HFFc6 (cell line): ENCODE measurements at regions not wholly inside any gene's neighbourhood (a gene's known extent, or its start where the extent isn't known, plus 50 kb on each side); places are given as distances from the start of the nearest gene placed in this dataset.

Source experiments
- DNase-seq: peaks from one replicate; pipeline ENCODE4 v3.0.0-alpha.2; 2018
- H3K27ac Mint-ChIP-seq: 2 replicates; pipeline ENCODE4 v1.8.0; 2020; ENCODE audit warnings: mild to moderate bottlenecking, mixed read lengths
- H3K27me3 Mint-ChIP-seq: 2 replicates; pipeline ENCODE4 v1.8.0; 2021; ENCODE audit warnings: mild to moderate bottlenecking, moderate library complexity, mixed read lengths; ENCODE audit not compliant: insufficient read depth
- H3K36me3 Mint-ChIP-seq: 2 replicates; pipeline ENCODE4 v1.8.0; 2021; ENCODE audit warnings: low read depth, mixed read lengths
- H3K4me1 Mint-ChIP-seq: 2 replicates; pipeline ENCODE4 v1.8.0; 2020; ENCODE audit warnings: low read depth, mixed read lengths
- H3K4me3 Mint-ChIP-seq: 2 replicates; pipeline ENCODE4 v1.8.0; 2020; ENCODE audit warnings: mild to moderate bottlenecking, moderate library complexity, mixed read lengths
- H3K9me3 Mint-ChIP-seq: 2 replicates; pipeline ENCODE4 v1.8.0; 2020; ENCODE audit warnings: mild to moderate bottlenecking, mixed read lengths
- TF ChIP-seq, protein P1 (sequence below): fragments of 200-600 bp; sonication (generic); IDR thresholded peaks from 2 replicates; pipeline ENCODE4 v1.5.0; 2021; ENCODE audit warnings: antibody characterized with exemption, mild to moderate bottlenecking

DNA sequence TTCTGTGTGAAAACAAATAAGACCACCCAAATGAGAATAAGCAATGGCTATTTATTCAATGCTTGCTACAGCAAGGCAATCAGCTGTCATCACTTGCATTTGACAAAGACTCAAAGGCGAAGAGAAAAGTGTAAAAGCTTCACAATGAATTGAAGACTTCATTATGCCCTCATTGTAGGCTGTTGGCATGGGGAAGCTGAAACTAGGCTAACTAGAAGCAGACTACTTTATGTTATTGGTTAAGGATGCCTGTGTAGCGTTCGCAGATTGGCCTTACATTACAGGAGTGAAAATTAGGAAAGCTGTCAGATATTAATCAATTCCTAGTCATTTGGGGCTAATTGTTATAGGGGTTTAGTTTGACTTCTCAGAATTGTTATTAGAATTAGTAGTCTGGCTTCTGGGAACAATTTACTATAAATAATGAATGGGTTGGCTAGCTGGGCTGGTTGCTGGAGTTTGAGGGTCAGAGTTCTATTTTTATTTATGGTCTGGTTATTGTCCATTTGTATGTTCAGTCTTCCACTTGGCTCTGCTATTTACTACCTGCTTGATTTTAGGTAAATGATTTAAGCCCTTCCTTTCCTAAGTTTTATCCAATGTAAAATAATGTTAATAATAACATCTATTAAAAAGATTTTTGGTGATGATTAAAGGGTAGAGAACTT lies 437.2 kb upstream of the SYT4 start:
- TF ChIP-seq, protein P1, sequence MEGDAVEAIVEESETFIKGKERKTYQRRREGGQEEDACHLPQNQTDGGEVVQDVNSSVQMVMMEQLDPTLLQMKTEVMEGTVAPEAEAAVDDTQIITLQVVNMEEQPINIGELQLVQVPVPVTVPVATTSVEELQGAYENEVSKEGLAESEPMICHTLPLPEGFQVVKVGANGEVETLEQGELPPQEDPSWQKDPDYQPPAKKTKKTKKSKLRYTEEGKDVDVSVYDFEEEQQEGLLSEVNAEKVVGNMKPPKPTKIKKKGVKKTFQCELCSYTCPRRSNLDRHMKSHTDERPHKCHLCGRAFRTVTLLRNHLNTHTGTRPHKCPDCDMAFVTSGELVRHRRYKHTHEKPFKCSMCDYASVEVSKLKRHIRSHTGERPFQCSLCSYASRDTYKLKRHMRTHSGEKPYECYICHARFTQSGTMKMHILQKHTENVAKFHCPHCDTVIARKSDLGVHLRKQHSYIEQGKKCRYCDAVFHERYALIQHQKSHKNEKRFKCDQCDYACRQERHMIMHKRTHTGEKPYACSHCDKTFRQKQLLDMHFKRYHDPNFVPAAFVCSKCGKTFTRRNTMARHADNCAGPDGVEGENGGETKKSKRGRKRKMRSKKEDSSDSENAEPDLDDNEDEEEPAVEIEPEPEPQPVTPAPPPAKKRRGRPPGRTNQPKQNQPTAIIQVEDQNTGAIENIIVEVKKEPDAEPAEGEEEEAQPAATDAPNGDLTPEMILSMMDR = no peak
- Mint-ChIP-seq H3K4me3 (no peak overlapping the region), H3K9me3 (peaks cover 3% of the 10 kb centered on the region; the same call in 1 of the 2 replicates), H3K27ac (no peak overlapping the region), H3K4me1 (no peaks in the 10 kb centered on the region), H3K36me3 (no peaks in the 10 kb centered on the region), H3K27me3 (no peaks in the 10 kb centered on the region)
- no peak for DNase-seq

DNA sequence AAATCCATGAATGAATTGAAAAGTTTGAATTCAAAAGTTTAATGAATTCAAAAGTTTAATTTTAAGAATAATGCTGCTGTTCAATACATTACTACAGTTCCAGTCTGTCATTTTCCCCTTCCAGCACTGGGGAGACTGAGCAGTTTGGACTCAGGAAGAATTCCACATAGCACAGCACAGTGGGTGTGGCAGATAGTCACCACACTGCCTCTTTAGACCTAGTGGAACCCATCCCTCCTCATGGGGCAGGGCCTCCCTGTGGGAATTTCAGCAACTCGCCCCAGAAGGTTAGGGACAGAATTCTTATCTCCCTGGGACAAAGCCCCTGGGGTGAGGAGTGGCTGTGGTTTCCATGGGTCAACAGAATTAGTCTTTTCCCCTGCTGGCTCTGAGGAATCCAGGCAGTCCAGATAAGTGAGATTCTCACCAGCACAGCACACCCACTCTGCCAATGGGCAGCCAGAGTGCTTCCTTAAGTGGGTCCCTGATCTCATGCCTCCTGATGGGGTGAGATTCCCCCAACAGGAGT lies 442.0 kb upstream of the SYT4 start:
- Mint-ChIP-seq H3K4me1 (no peaks in the 10 kb centered on the region), H3K36me3 (no peaks in the 10 kb centered on the region), H3K27me3 (no peaks in the 10 kb centered on the region), H3K27ac (no peak overlapping the region), H3K4me3 (no peak overlapping the region), H3K9me3 (peaks cover 31% of the 10 kb centered on the region)
- TF ChIP-seq, protein P1 = no peak
- no peak for DNase-seq

DNA sequence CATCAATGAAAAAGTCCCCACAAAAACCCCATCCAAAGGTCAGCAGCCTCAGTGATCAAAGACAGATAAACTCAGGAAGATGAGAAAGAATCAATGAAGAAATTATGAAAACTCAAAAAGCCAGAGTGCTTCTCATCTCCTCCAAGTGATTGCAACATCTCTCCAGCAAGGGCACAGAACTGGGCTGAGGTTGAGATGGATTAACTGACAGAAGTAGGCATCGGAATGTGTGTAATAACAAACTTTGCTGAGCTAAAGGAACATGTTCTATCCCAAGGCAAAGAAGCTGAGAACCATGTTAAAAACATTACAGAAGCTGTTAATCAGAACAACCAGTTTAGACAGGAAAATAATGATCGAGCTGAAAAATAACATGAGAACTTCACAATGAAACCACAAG lies 442.8 kb upstream of the SYT4 start:
- Mint-ChIP-seq H3K4me3 (no peak overlapping the region), H3K27ac (no peak overlapping the region), H3K27me3 (no peaks in the 10 kb centered on the region), H3K4me1 (no peaks in the 10 kb centered on the region), H3K9me3 (peaks cover 35% of the 10 kb centered on the region), H3K36me3 (no peaks in the 10 kb centered on the region)
- no peak for DNase-seq
- TF ChIP-seq, protein P1 = no peak

DNA sequence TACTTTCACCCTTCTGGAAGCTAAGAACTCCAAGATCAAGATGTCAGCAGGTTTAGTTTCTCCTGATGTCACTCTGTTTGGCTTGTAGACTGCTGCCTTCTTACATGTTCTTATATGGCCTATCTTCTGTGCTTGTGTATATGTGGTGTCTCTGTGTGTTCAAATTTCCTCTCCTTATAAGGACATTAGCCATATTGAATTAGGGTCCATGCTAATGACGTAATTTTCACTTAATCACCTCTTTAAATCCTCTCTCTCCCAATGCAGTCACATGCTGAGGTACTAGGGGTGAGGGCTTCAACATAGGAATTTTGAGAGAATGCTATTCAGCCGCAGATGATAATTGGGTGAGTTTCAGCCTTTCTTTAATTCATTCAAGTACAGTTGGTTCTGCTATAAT lies 458.3 kb upstream of the SYT4 start:
- Mint-ChIP-seq H3K4me1 (no peaks in the 10 kb centered on the region), H3K27me3 (no peaks in the 10 kb centered on the region), H3K9me3 (peaks cover 7% of the 10 kb centered on the region), H3K36me3 (no peaks in the 10 kb centered on the region), H3K27ac (no peak overlapping the region), H3K4me3 (no peak overlapping the region)
- DNase-seq = no peak
- TF ChIP-seq, protein P1 = no peak

DNA sequence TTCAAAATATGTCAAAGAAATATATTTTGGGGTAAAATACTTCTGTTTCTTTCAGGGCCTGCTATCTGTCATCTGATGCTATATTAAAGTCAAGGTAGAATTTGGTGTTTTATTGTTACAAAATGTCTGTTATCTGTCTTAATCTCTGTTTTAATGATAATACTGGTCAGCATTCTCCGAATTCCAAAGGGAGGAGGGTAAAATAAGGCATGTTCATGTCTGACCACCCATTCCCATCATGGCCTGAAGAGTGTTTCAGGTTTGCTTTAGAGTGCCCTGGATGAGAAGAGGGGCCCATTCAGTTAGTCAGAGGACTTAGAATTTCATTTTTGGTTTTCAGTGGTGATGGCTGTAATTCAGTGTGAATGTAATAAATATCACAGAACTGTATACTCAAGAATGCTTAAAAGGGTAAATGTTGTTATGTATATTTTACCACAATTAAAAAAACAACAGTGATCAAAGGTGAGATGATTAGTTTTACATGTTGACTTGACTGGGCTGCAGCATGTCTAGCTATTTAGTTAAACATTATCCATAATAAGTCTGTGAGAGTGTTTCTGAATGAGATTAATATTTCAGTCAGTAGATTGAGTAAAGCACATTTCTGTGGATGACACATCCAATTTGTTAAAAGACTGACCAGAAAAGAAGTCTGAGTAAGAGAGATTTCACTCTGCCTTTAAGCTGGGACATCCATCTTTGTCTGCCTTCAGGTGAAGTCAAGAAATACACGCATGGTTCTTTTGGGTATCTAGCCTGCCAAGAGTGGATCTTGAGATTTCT lies 467.9 kb upstream of the SYT4 start:
- Mint-ChIP-seq H3K27ac (no peak overlapping the region), H3K36me3 (no peaks in the 10 kb centered on the region), H3K9me3 (peaks cover 31% of the 10 kb centered on the region), H3K27me3 (no peaks in the 10 kb centered on the region; the same call in 1 of the 2 replicates), H3K4me3 (no peak overlapping the region), H3K4me1 (no peaks in the 10 kb centered on the region)
- TF ChIP-seq, protein P1 = no peak
- DNase-seq = no peak
